Progenitor cell of endocrine pancreas (in vitro differentiated cells): ENCODE measurements at regions not wholly inside any gene's neighbourhood (a gene's known extent, or its start where the extent isn't known, plus 50 kb on each side); places are given as distances from the start of the nearest gene placed in this dataset.

Experiments
- DNase-seq: peaks from one replicate; pipeline ENCODE4 v3.0.0; 2021; ENCODE audit warnings: low spot score; ENCODE audit not compliant: unreplicated experiment
- H3K27ac Mint-ChIP-seq: 2 replicates; pipeline ENCODE4 v1.8.0; 2021; ENCODE audit warnings: mild to moderate bottlenecking, moderate library complexity, mixed read lengths
- H3K27me3 Mint-ChIP-seq: 2 replicates; pipeline ENCODE4 v1.8.0; 2021; ENCODE audit warnings: mixed read lengths
- H3K36me3 Mint-ChIP-seq: 2 replicates; pipeline ENCODE4 v1.8.0; 2022; ENCODE audit warnings: mixed read lengths; ENCODE audit not compliant: insufficient read depth
- H3K4me1 Mint-ChIP-seq: 2 replicates; pipeline ENCODE4 v1.8.0; 2021; ENCODE audit warnings: low read depth, mixed read lengths
- H3K4me3 Mint-ChIP-seq: 2 replicates; pipeline ENCODE4 v1.8.0; 2021; ENCODE audit warnings: low read depth, mild to moderate bottlenecking, moderate library complexity, mixed read lengths
- H3K9me3 Mint-ChIP-seq: 2 replicates; pipeline ENCODE4 v1.8.0; 2021; ENCODE audit warnings: low read depth, mixed read lengths
- TF ChIP-seq, protein P1 (sequence below): fragments of 200-600 bp; sonication (generic); IDR thresholded peaks from one replicate; pipeline ENCODE4 v1.5.0; 2021; ENCODE audit warnings: antibody characterized with exemption, mild to moderate bottlenecking; ENCODE audit not compliant: unreplicated experiment

DNA sequence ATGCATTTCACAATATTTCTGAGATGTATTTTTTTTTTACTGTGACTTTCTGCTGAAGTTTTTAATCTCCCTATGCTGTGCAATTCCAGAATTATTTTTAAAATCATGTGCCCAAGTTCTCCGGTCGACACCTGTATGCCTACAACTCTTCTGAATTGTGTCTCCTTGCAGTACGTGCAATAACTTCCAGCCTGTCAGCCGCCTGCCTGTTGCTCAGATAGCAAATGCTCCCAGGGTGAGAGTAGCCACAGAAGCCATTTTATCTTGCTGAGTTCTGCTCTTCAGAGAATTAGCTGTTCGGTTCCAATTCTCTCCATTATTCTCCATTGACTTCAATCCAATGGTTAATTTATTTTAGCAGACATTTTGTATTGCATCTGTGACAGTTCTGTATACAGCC, 188.3 kb downstream of the CDC14C start:
- H3K4me1 Mint-ChIP-seq: no peaks in the 10 kb centered on the region
- no peaks in the 10 kb centered on the region for H3K36me3 Mint-ChIP-seq
- H3K9me3 Mint-ChIP-seq: no peaks in the 10 kb centered on the region
- TF ChIP-seq, protein P1, sequence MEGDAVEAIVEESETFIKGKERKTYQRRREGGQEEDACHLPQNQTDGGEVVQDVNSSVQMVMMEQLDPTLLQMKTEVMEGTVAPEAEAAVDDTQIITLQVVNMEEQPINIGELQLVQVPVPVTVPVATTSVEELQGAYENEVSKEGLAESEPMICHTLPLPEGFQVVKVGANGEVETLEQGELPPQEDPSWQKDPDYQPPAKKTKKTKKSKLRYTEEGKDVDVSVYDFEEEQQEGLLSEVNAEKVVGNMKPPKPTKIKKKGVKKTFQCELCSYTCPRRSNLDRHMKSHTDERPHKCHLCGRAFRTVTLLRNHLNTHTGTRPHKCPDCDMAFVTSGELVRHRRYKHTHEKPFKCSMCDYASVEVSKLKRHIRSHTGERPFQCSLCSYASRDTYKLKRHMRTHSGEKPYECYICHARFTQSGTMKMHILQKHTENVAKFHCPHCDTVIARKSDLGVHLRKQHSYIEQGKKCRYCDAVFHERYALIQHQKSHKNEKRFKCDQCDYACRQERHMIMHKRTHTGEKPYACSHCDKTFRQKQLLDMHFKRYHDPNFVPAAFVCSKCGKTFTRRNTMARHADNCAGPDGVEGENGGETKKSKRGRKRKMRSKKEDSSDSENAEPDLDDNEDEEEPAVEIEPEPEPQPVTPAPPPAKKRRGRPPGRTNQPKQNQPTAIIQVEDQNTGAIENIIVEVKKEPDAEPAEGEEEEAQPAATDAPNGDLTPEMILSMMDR: no peak
- H3K4me3 Mint-ChIP-seq: no peak overlapping the region
- DNase-seq: no peak
- H3K27me3 Mint-ChIP-seq: no peaks in the 10 kb centered on the region
- H3K27ac Mint-ChIP-seq: no peak overlapping the region

DNA sequence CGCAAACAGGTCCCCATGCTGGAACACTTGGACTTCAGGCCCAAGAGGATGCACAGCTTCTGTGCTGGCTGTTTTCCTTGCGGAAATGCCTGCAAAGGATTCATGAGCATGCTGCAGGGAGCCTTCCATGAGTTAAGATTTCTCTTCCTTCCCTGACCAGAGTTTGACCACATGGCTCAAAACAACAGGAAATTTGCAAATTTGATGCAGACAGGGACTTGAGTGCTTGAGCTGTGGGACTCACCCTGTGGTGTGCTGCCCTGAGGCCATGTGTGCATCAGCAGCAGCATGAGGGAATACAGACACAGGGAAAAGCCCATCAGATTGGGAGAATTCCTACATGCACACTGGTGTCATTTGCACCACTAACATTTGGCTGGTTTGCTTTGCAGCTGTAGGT, 195.4 kb downstream of the CDC14C start:
- DNase-seq: no peak
- peaks cover 4% of the 10 kb centered on the region for H3K9me3 Mint-ChIP-seq
- H3K27me3 Mint-ChIP-seq: no peaks in the 10 kb centered on the region
- no peak overlapping the region for H3K27ac Mint-ChIP-seq
- TF ChIP-seq, protein P1: no peak
- H3K36me3 Mint-ChIP-seq: no peaks in the 10 kb centered on the region
- no peak overlapping the region for H3K4me3 Mint-ChIP-seq
- no peaks in the 10 kb centered on the region for H3K4me1 Mint-ChIP-seq

DNA sequence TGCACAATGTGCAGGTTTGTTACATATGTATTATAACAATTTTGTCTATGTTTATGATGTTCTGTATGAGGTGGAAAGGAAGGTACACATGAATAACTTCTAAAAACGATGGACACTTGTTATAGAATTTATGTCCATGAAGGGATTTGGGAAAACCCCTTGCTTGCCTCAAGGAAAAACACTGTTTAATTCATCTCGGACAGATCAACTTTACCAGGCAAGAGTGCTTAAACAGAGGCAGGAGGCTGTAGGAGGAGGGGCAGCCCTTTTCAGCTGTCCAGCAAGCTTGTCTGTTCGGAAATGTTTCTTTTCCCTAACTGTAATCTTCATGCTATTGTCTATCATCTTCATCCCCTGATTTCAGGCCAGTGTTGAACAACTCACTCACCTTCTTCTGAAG, 200.9 kb downstream of the CDC14C start:
- TF ChIP-seq, protein P1: no peak
- Mint-ChIP-seq H3K36me3 (no peaks in the 10 kb centered on the region), H3K27ac (no peak overlapping the region), H3K4me1 (no peaks in the 10 kb centered on the region), H3K27me3 (no peaks in the 10 kb centered on the region), H3K4me3 (no peak overlapping the region), H3K9me3 (peaks cover 4% of the 10 kb centered on the region)
- no peak for DNase-seq

DNA sequence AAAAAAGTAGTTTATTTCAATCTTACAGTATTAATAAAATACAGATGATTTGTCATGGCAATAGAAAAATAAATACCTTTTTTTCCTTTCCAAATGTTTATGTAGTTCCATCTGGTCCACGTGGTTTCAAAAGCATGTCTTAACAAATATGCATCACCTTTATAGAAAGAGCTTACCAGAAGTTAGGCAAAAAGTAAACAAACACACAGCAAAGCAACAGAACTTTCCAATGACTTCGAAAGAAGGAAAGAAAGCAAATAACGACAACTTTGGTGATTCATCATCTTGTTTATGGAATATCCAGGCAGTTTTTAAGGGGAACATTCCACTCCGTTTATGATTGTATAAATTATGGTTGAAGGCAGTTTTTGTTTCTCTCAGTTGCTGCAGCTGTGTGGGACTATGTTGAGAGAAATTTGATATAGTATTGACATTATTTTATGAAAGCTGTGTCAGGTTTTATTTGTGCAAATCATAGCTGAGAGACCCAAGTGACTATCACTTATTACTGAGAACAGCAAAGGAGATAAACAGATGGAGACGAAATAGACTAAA, 203.1 kb downstream of the CDC14C start:
- Mint-ChIP-seq H3K27me3 (no peaks in the 10 kb centered on the region), H3K4me3 (no peak overlapping the region), H3K27ac (no peak overlapping the region), H3K9me3 (peaks cover 4% of the 10 kb centered on the region), H3K36me3 (no peaks in the 10 kb centered on the region), H3K4me1 (no peaks in the 10 kb centered on the region)
- no peak for DNase-seq
- TF ChIP-seq, protein P1: no peak

DNA sequence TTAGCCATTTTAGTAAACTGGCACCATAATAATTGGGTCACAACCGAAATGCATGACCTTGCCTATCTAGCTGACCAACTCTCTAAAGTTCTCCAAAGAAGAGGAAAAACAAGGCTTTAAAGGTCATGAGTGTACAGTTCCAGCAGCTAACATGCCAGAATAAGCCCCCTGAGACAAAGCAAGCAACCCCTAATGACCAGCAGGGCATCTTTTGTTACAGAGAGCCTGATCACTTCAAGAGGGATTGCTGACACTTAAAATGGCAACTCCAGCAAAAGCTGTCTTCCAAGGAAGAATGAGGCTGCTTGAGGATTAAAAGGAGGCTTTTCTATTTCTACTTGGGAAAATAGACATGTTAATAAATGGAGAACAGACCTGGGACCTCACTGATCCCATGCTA, 213.6 kb downstream of the CDC14C start:
- Mint-ChIP-seq H3K4me1 (no peaks in the 10 kb centered on the region), H3K27ac (no peak overlapping the region)

More for the DNA sequence above, 213.6 kb downstream of the CDC14C start:
- Mint-ChIP-seq H3K27me3 (no peaks in the 10 kb centered on the region), H3K4me3 (no peak overlapping the region), H3K9me3 (no peaks in the 10 kb centered on the region), H3K36me3 (no peaks in the 10 kb centered on the region)
- TF ChIP-seq, protein P1: no peak
- no peak for DNase-seq
